HG02763 (cell line): ENCODE measurements at regions not wholly inside any gene's neighbourhood (a gene's known extent, or its start where the extent isn't known, plus 50 kb on each side); places are given as distances from the start of the nearest gene placed in this dataset.

Experiments used
- ATAC-seq: cut with Tn5 transposase; IDR thresholded peaks from one replicate; pipeline ENCODE4 v1.9.1; 2021; ENCODE audit warnings: mild to moderate bottlenecking, moderate library complexity; ENCODE audit not compliant: unreplicated experiment

GRCh38 chr6:21807299-21808044 lies 213.9 kb downstream of the SOX4 start:
- no peak for ATAC-seq

GRCh38 chr6:21808045-21808470 lies 214.5 kb downstream of the SOX4 start:
- no peak for ATAC-seq

GRCh38 chr6:21808551-21809242 lies 215.1 kb downstream of the SOX4 start:
- ATAC-seq: no peak

GRCh38 chr6:21811484-21811883 lies 217.9 kb downstream of the SOX4 start:
- no peak for ATAC-seq

- no peak for ATAC-seq
Observed at GRCh38 chr6:21816231-21816630, 222.7 kb downstream of the SOX4 start.

- no peak for ATAC-seq
Observed at GRCh38 chr6:21820442-21820841, 226.9 kb downstream of the SOX4 start.

- no peak for ATAC-seq
Observed at GRCh38 chr6:21823371-21823770, 229.8 kb downstream of the SOX4 start.

- no peak for ATAC-seq
Observed at GRCh38 chr6:21824431-21825177, 231.1 kb downstream of the SOX4 start.

GRCh38 chr6:21826023-21826422 lies 232.5 kb downstream of the SOX4 start:
- ATAC-seq: no peak

- ATAC-seq: no peak
Observed at GRCh38 chr6:21826904-21827303, 233.4 kb downstream of the SOX4 start.

- ATAC-seq: no peak
Observed at GRCh38 chr6:21827425-21828202, 234.1 kb downstream of the SOX4 start.

- ATAC-seq: no peak
Observed at GRCh38 chr6:21828704-21829103, 235.2 kb downstream of the SOX4 start.

- ATAC-seq: no peak
Observed at GRCh38 chr6:21829126-21829525, 235.6 kb downstream of the SOX4 start.

- ATAC-seq: no peak
Observed at GRCh38 chr6:21831521-21832291, 238.2 kb downstream of the SOX4 start.

GRCh38 chr6:21836277-21836676 lies 242.7 kb downstream of the SOX4 start:
- ATAC-seq: no peak

- no peak for ATAC-seq
Observed at GRCh38 chr6:21836772-21837425, 243.3 kb downstream of the SOX4 start.

GRCh38 chr6:21840428-21840827 lies 246.9 kb downstream of the SOX4 start:
- no peak for ATAC-seq

- ATAC-seq: no peak
Observed at GRCh38 chr6:21842875-21843645, 249.5 kb downstream of the SOX4 start.
